WI38 (cell line): ENCODE measurements at regions not wholly inside any gene's neighbourhood (a gene's known extent, or its start where the extent isn't known, plus 50 kb on each side); places are given as distances from the start of the nearest gene placed in this dataset.

Experiments used
- H3K4me3 ChIP-seq: 2 replicates; pipeline ENCODE4 v1.5.1; 2011; ENCODE audit warnings: low read depth, mild to moderate bottlenecking, control low read depth, low read length
- CTCF ChIP-seq: IDR thresholded peaks from 2 replicates; pipeline ENCODE4 v1.5.1; 2012; ENCODE audit warnings: low read depth, mild to moderate bottlenecking, control low read depth, low read length

- no peak for TF ChIP-seq CTCF
- H3K4me3 ChIP-seq: no peak overlapping the region
Observed at GRCh38 chr21:33174756-33175155, 55.0 kb upstream of the IFNAR2 start.
